H9 (cell line): ENCODE measurements at regions not wholly inside any gene's neighbourhood (a gene's known extent, or its start where the extent isn't known, plus 50 kb on each side); places are given as distances from the start of the nearest gene placed in this dataset.

Experiments
- DNase-seq: peaks from one replicate; pipeline ENCODE4 v3.0.0-alpha.2; 2017
- H2AFZ ChIP-seq: one replicate; pipeline ENCODE4 v1.6.1; 2013; ENCODE audit warnings: mild to moderate bottlenecking, low read length, control low read depth, moderate library complexity
- H2AK5ac ChIP-seq: 2 replicates; pipeline ENCODE4 v1.6.1; 2013; ENCODE audit warnings: low read length, control low read depth, mixed read lengths; ENCODE audit not compliant: insufficient read length
- H2BK120ac ChIP-seq: one replicate; pipeline ENCODE4 v1.6.1; 2013; ENCODE audit warnings: low read depth, mild to moderate bottlenecking, low read length, control low read depth, inconsistent platforms; ENCODE audit not compliant: poor library complexity, severe bottlenecking
- H2BK12ac ChIP-seq: 2 replicates; pipeline ENCODE4 v1.6.1; 2013; ENCODE audit warnings: low read length, control low read depth, mixed read lengths, low read depth; ENCODE audit not compliant: insufficient read length
- H2BK15ac ChIP-seq: 2 replicates; pipeline ENCODE4 v1.6.1; 2013; ENCODE audit warnings: low read depth, low read length, control low read depth
- H2BK20ac ChIP-seq: one replicate; pipeline ENCODE4 v1.6.1; 2013; ENCODE audit warnings: low read depth, mild to moderate bottlenecking, low read length, control low read depth, inconsistent platforms; ENCODE audit not compliant: poor library complexity, severe bottlenecking
- H2BK5ac ChIP-seq: 2 replicates; pipeline ENCODE4 v1.6.1; 2013; ENCODE audit warnings: low read length, control low read depth, mixed read lengths; ENCODE audit not compliant: insufficient read length
- H3K14ac ChIP-seq: 2 replicates; pipeline ENCODE4 v1.6.1; 2013; ENCODE audit warnings: low read length, control low read depth; ENCODE audit not compliant: insufficient read depth
- H3K18ac ChIP-seq: 2 replicates; pipeline ENCODE4 v1.6.1; 2013; ENCODE audit warnings: low read depth, mild to moderate bottlenecking, mixed read lengths, low read length, control low read depth; ENCODE audit not compliant: insufficient read length
- H3K23ac ChIP-seq: 2 replicates; pipeline ENCODE4 v1.6.1; 2013; ENCODE audit warnings: low read length, control low read depth, mixed read lengths, low read depth; ENCODE audit not compliant: insufficient read length
- H3K23me2 ChIP-seq: 2 replicates; pipeline ENCODE4 v1.6.1; 2013; ENCODE audit warnings: low read depth, mild to moderate bottlenecking, mixed read lengths, low read length, control low read depth; ENCODE audit not compliant: insufficient read length, poor library complexity, severe bottlenecking
- H3K27ac ChIP-seq: 2 replicates; pipeline ENCODE4 v1.5.1; 2013; ENCODE audit warnings: low read length, control low read depth, mixed read lengths, low read depth; ENCODE audit not compliant: insufficient read length
- H3K27me3 ChIP-seq: 2 replicates; pipeline ENCODE4 v1.6.1; 2013; ENCODE audit warnings: low read length, control low read depth, inconsistent platforms; ENCODE audit not compliant: insufficient read depth
- H3K4ac ChIP-seq: 2 replicates; pipeline ENCODE4 v1.6.1; 2013; ENCODE audit warnings: low read depth, mild to moderate bottlenecking, control low read depth, inconsistent platforms, low read length, moderate library complexity
- H3K4me1 ChIP-seq: 2 replicates; pipeline ENCODE4 v1.6.1; 2013; ENCODE audit warnings: low read length, control low read depth, inconsistent platforms; ENCODE audit not compliant: insufficient read depth
- H3K4me2 ChIP-seq: 2 replicates; pipeline ENCODE4 v1.6.1; 2013; ENCODE audit warnings: low read length, control low read depth, mixed read lengths; ENCODE audit not compliant: insufficient read length, insufficient read depth
- H3K56ac ChIP-seq: 2 replicates; pipeline ENCODE4 v1.6.1; 2013; ENCODE audit warnings: low read depth, mild to moderate bottlenecking, mixed read lengths, low read length, control low read depth; ENCODE audit not compliant: insufficient read length
- H3K79me1 ChIP-seq: 2 replicates; pipeline ENCODE4 v1.6.1; 2013; ENCODE audit warnings: low read depth, mild to moderate bottlenecking, moderate library complexity, low read length, control low read depth, inconsistent platforms; ENCODE audit not compliant: insufficient read depth, poor library complexity, severe bottlenecking
- H3K79me2 ChIP-seq: 2 replicates; pipeline ENCODE4 v1.6.1; 2013; ENCODE audit warnings: low read length, control low read depth, inconsistent platforms; ENCODE audit not compliant: insufficient read depth
- H3K9ac ChIP-seq: 2 replicates; pipeline ENCODE4 v1.6.1; 2013; ENCODE audit warnings: low read length, control low read depth, mixed read lengths; ENCODE audit not compliant: insufficient read length; ENCODE audit errors: extremely low read depth
- H3K9me3 ChIP-seq: one replicate; pipeline ENCODE4 v1.6.1; 2013; ENCODE audit warnings: low read depth, low read length, inconsistent platforms; ENCODE audit not compliant: control insufficient read depth
- H3T11ph ChIP-seq: one replicate; pipeline ENCODE4 v1.6.1; 2013; ENCODE audit warnings: mild to moderate bottlenecking, low read length, control low read depth, inconsistent platforms
- H4K20me1 ChIP-seq: one replicate; pipeline ENCODE4 v1.6.1; 2013; ENCODE audit not compliant: control insufficient read depth, insufficient read length, insufficient read depth
- H4K5ac ChIP-seq: 2 replicates; pipeline ENCODE4 v1.6.1; 2013; ENCODE audit warnings: low read depth, mild to moderate bottlenecking, mixed read lengths, low read length, control low read depth; ENCODE audit not compliant: insufficient read length
- H4K8ac ChIP-seq: replicated peaks from 2 replicates; pipeline ENCODE4 v1.6.1; 2013; ENCODE audit warnings: low read length, control low read depth, mixed read lengths, low read depth; ENCODE audit not compliant: insufficient read length
- H4K91ac ChIP-seq: 2 replicates; pipeline ENCODE4 v1.6.1; 2013; ENCODE audit warnings: low read depth, mild to moderate bottlenecking, moderate library complexity, mixed read lengths, low read length, control low read depth; ENCODE audit not compliant: insufficient read length
- H3K27ac Mint-ChIP-seq, 3 experiments: 2 replicates in 2 of 3; 3 replicates in 1 of 3; pipeline ENCODE4 v1.8.0; 2020 to 2021; ENCODE audit warnings: mixed read lengths in 3 of 3, mild to moderate bottlenecking in 1 of 3, moderate library complexity in 1 of 3
- H3K27me3 Mint-ChIP-seq: 2 replicates; pipeline ENCODE4 v1.8.0; 2021; ENCODE audit warnings: low read depth, mild to moderate bottlenecking, moderate library complexity, mixed read lengths
- H3K36me3 Mint-ChIP-seq, 3 experiments: 2 replicates in 2 of 3; 3 replicates in 1 of 3; pipeline ENCODE4 v1.8.0; 2020 to 2021; ENCODE audit warnings: low read depth in 3 of 3, mixed read lengths in 3 of 3; ENCODE audit not compliant: insufficient read depth in 1 of 3
- H3K4me1 Mint-ChIP-seq, 2 experiments: 2 replicates each; pipeline ENCODE4 v1.8.0; 2020; ENCODE audit warnings: mixed read lengths in 2 of 2
- H3K4me3 Mint-ChIP-seq, 2 experiments: 2 replicates in 1 of 2; 3 replicates in 1 of 2; pipeline ENCODE4 v1.8.0; 2020 to 2021; ENCODE audit warnings: mild to moderate bottlenecking in 2 of 2, mixed read lengths in 2 of 2, moderate library complexity in 1 of 2
- H3K9me3 Mint-ChIP-seq, 2 experiments: 2 replicates in 1 of 2; 3 replicates in 1 of 2; pipeline ENCODE4 v1.8.0; 2020; ENCODE audit warnings: mild to moderate bottlenecking in 2 of 2, mixed read lengths in 2 of 2, moderate library complexity in 1 of 2
- CTCF ChIP-seq: fragments of 200-600 bp; sonication (generic); conservative IDR thresholded peaks from 3 replicates; pipeline ENCODE4 v1.8.0; 2021; ENCODE audit warnings: antibody characterized with exemption, mild to moderate bottlenecking
- WGBS: extraction: QIAGEN DNeasy Blood & Tissue Kit; methylation state at CpG from one replicate; pipeline ENCODE4 v1.1.7; 2013; ENCODE audit warnings: missing lambda C conversion rate, low lambda C conversion rate, mixed read lengths; ENCODE audit not compliant: insufficient read length; ENCODE audit errors: extremely low coverage; 5-methylcytosine and 5-hydroxymethylcytosine counted together

GRCh38 chr11:26227301-26227746 lies 104.6 kb upstream of the ANO3 start:
- no peaks in the 10 kb centered on the region for H3K79me2 ChIP-seq
- no peak overlapping the region for H3K23ac ChIP-seq
- no peaks in the 10 kb centered on the region for H3K9me3 ChIP-seq
- H3K23me2 ChIP-seq: no peaks in the 10 kb centered on the region
- H3K18ac ChIP-seq: no peak overlapping the region
- no peak overlapping the region for H2BK12ac ChIP-seq
- Mint-ChIP-seq H3K27ac (no peak overlapping the region), H3K9me3 (peaks cover 0 to 6% of the 10 kb centered on the region in 2 experiments; a peak in 3 of 5 replicates), H3K27me3 (no peaks in the 10 kb centered on the region), H3K36me3 (peaks cover 0 to 5% (median 0%) of the 10 kb centered on the region in 3 experiments; a peak in 3 of 7 replicates), H3K4me3 (no peak overlapping the region), H3K4me1 (no peaks in the 10 kb centered on the region)
- peak; percentile 41; the same call in 2 of the 3 replicates for TF ChIP-seq CTCF
- no peak overlapping the region for H3T11ph ChIP-seq
- H2AK5ac ChIP-seq: no peak overlapping the region
- no peak overlapping the region for H2BK20ac ChIP-seq
- H4K20me1 ChIP-seq: no peaks in the 10 kb centered on the region
- H3K4me2 ChIP-seq: no peak overlapping the region
- H3K14ac ChIP-seq: no peak overlapping the region
- no peak overlapping the region for H3K4ac ChIP-seq
- H3K27me3 ChIP-seq: no peaks in the 10 kb centered on the region
- WGBS: no CpG with 5 or more reads among the region's 5 CpGs
- H3K79me1 ChIP-seq: no peaks in the 10 kb centered on the region
- no peak overlapping the region for H4K91ac ChIP-seq
- H4K5ac ChIP-seq: no peak overlapping the region
- H3K56ac ChIP-seq: no peak overlapping the region
- H3K4me1 ChIP-seq: no peaks in the 10 kb centered on the region
- H4K8ac ChIP-seq: no peak overlapping the region
- H3K9ac ChIP-seq: no peak overlapping the region
- no peak overlapping the region for H2AFZ ChIP-seq
- H2BK15ac ChIP-seq: no peak overlapping the region
- no peak overlapping the region for H3K27ac ChIP-seq
- DNase-seq: no peak
- H2BK120ac ChIP-seq: no peak overlapping the region
- H2BK5ac ChIP-seq: no peak overlapping the region
